ENCODE measurements at regions not wholly inside any gene's neighbourhood (a gene's known extent, or its start where the extent isn't known, plus 50 kb on each side); places are given as distances from the start of the nearest gene placed in this dataset.
"Not testable (repeated sequence)": the region's sequence is repeated elsewhere in the genome, so short reads cannot be mapped to it uniquely, and the experiment has no call there.

DNA sequence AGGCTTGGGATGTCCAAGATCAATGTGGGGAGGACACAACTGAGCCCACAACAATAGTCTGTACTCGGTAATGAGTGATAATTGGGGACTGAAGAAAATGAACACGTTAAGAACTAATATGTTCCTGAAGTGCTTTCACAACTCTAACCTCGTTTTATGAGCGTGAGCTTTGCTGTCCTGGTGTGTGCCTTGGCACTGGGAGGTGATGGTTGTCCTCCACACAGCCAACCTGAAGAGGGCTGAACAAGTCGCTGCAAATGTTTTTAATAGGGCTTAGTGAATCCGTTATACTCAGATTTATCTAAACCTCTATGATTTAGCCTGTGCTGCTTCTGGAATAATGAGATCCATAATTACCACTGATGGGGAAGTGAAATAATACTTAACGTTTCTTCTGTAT lies 76.5 kb upstream of the PZP start:
- peak overlapping the region in 1 of 2 donors; percentile 78 for H3K4me3 ChIP-seq (ENCODE audit: low read length in 2 of 2)
- not testable (repeated sequence) for H3K4ac ChIP-seq (ENCODE audit: low read length); H4K91ac ChIP-seq (ENCODE audit: low read depth, low read length, poor library complexity); H2AK5ac ChIP-seq (ENCODE audit: low read depth, low read length); H3K36me3 ChIP-seq (replicated peaks in 1 of 2; ENCODE audit: control insufficient read depth in 2 of 2, insufficient read depth in 2 of 2, low read length in 2 of 2); H3K23ac ChIP-seq (ENCODE audit: low read depth, low read length, poor library complexity); H3K14ac ChIP-seq (ENCODE audit: low read length); H4K8ac ChIP-seq (ENCODE audit: low read depth, low read length); H3K18ac ChIP-seq (ENCODE audit: low read length); H3K79me1 ChIP-seq (ENCODE audit: low read depth, low read length); H3K27ac ChIP-seq (replicated peaks; ENCODE audit: low read length); H2BK120ac ChIP-seq (ENCODE audit: low read depth, low read length); H3K4me1 ChIP-seq (ENCODE audit: control insufficient read depth in 2 of 2, insufficient read depth in 1 of 2, low read depth in 1 of 2, low read length in 2 of 2); H2AFZ ChIP-seq (ENCODE audit: low read length); H3K9me3 ChIP-seq (replicated peaks in 1 of 2; ENCODE audit: control insufficient read depth in 2 of 2, insufficient read depth in 1 of 2, low read depth in 1 of 2, low read length in 2 of 2); H2BK12ac ChIP-seq (ENCODE audit: low read length); H3K4me2 ChIP-seq (ENCODE audit: insufficient read depth, low read length, poor library complexity, severe bottlenecking); H2BK5ac ChIP-seq (ENCODE audit: low read length); H2BK15ac ChIP-seq (ENCODE audit: low read length); DNase-seq (ENCODE audit: low spot score); H3K27me3 ChIP-seq (ENCODE audit: control insufficient read depth in 3 of 3, insufficient read depth in 3 of 3, low read depth in 1 of 3, low read length in 3 of 3); H3K9ac ChIP-seq (ENCODE audit: low read depth, low read length, poor library complexity)
- WGBS, 2 donors (ENCODE audit: extremely low coverage in 2 of 2, insufficient read length in 2 of 2, insufficient replicate concordance in 1 of 2) = no CpG with 5 or more reads among the region's 7 CpGs

DNA sequence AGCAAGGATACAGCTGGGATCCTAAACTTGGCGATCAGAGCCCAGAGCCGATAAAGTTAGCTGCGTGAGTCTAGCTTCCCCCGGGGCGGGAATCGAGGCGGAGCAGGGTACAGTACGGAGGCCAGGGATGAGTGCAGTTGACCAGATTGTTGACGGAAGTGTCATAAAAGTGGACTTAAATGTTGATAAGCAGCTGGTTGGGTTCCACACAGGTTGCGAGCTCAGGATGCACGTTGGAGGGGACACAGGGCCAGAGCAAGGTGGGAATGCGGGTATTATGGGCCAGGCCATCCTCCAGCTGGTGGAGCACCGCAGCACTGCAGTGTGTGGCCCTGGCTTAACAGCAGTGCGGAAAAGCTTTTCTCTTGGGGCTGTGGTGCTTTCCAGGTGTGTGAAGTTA lies 76.0 kb upstream of the PZP start:
- H2BK12ac ChIP-seq (ENCODE audit: low read length); H2BK15ac ChIP-seq (ENCODE audit: low read length); DNase-seq (ENCODE audit: low spot score); H3K27me3 ChIP-seq (ENCODE audit: control insufficient read depth in 3 of 3, insufficient read depth in 3 of 3, low read depth in 1 of 3, low read length in 3 of 3); H3K18ac ChIP-seq (ENCODE audit: low read length); H3K4me2 ChIP-seq (ENCODE audit: insufficient read depth, low read length, poor library complexity, severe bottlenecking); H3K23ac ChIP-seq (ENCODE audit: low read depth, low read length, poor library complexity); H3K4ac ChIP-seq (ENCODE audit: low read length); H3K27ac ChIP-seq (replicated peaks; ENCODE audit: low read length); H3K9ac ChIP-seq (ENCODE audit: low read depth, low read length, poor library complexity); H3K4me1 ChIP-seq (ENCODE audit: control insufficient read depth in 2 of 2, insufficient read depth in 1 of 2, low read depth in 1 of 2, low read length in 2 of 2); H3K14ac ChIP-seq (ENCODE audit: low read length); H2BK120ac ChIP-seq (ENCODE audit: low read depth, low read length); H3K79me1 ChIP-seq (ENCODE audit: low read depth, low read length); H3K36me3 ChIP-seq (replicated peaks in 1 of 2; ENCODE audit: control insufficient read depth in 2 of 2, insufficient read depth in 2 of 2, low read length in 2 of 2); H2BK5ac ChIP-seq (ENCODE audit: low read length); H4K91ac ChIP-seq (ENCODE audit: low read depth, low read length, poor library complexity); H3K9me3 ChIP-seq (replicated peaks in 1 of 2; ENCODE audit: control insufficient read depth in 2 of 2, insufficient read depth in 1 of 2, low read depth in 1 of 2, low read length in 2 of 2); H4K8ac ChIP-seq (ENCODE audit: low read depth, low read length); H2AK5ac ChIP-seq (ENCODE audit: low read depth, low read length): not testable (repeated sequence)
- Histone ChIP-seq H3K4me3 (ENCODE audit: low read length in 2 of 2) (peak overlapping the region; percentile 76 to 78), H2AFZ (ENCODE audit: low read length) (peak overlapping the region; percentile 49)
- WGBS, 2 donors (ENCODE audit: extremely low coverage in 2 of 2, insufficient read length in 2 of 2, insufficient replicate concordance in 1 of 2) = no CpG with 5 or more reads among the region's 14 CpGs

DNA sequence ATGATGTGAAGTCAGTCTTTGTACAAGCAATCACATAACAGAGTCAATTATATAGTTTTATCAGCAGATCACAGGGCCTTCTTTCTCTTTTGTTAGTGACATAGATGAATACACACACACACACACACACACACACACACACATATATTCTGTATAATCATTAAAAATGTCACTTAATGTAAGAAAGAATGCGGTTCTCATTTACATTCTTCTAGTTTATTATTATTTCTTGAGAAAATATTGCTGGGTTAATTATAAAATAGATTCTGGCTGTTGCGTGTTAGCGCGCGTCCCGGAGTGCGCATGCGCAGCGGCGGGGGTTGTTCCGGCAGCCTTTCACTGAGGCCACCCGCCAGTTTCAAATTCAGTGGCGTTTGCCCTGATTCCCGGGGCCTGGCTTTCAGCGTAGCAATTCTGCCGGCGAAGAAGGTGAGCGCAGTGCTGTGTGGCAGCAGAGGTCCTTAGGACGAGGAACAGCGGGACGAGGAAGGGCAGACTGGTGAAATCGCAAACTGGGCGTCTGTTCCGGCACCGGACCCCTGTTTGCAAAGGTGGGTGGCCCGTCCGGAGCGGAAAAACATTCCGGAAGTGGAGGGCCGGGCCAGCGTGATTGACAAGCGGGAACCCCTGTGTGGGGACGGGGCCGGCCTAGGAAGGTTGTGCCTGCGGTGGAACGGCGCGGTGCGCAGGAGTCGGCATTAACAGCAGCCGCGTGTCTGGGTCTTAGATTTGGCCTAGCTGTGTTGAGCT lies 75.3 kb upstream of the PZP start:
- not testable (repeated sequence) for H3K14ac ChIP-seq (ENCODE audit: low read length); H3K36me3 ChIP-seq (replicated peaks in 1 of 2; ENCODE audit: control insufficient read depth in 2 of 2, insufficient read depth in 2 of 2, low read length in 2 of 2); H3K9me3 ChIP-seq (replicated peaks in 1 of 2; ENCODE audit: control insufficient read depth in 2 of 2, insufficient read depth in 1 of 2, low read depth in 1 of 2, low read length in 2 of 2); H4K8ac ChIP-seq (ENCODE audit: low read depth, low read length); H2AK5ac ChIP-seq (ENCODE audit: low read depth, low read length); H3K4me1 ChIP-seq (ENCODE audit: control insufficient read depth in 2 of 2, insufficient read depth in 1 of 2, low read depth in 1 of 2, low read length in 2 of 2); H4K91ac ChIP-seq (ENCODE audit: low read depth, low read length, poor library complexity); H3K79me1 ChIP-seq (ENCODE audit: low read depth, low read length); H3K4ac ChIP-seq (ENCODE audit: low read length); H2BK15ac ChIP-seq (ENCODE audit: low read length); H2BK12ac ChIP-seq (ENCODE audit: low read length); H3K23ac ChIP-seq (ENCODE audit: low read depth, low read length, poor library complexity); H2BK120ac ChIP-seq (ENCODE audit: low read depth, low read length); H3K18ac ChIP-seq (ENCODE audit: low read length); H2BK5ac ChIP-seq (ENCODE audit: low read length); H3K27me3 ChIP-seq (ENCODE audit: control insufficient read depth in 3 of 3, insufficient read depth in 3 of 3, low read depth in 1 of 3, low read length in 3 of 3)
- peak overlapping the region; percentile 95 for H2AFZ ChIP-seq (ENCODE audit: low read length)
- H3K9ac ChIP-seq (ENCODE audit: low read depth, low read length, poor library complexity) = peak overlapping the region; percentile 60
- peak overlapping the region; percentile 75 for H3K27ac ChIP-seq (replicated peaks; ENCODE audit: low read length)
- no CpG with 5 or more reads among the region's 42 CpGs for WGBS, 2 donors (ENCODE audit: extremely low coverage in 2 of 2, insufficient read length in 2 of 2, insufficient replicate concordance in 1 of 2)
- H3K4me2 ChIP-seq (ENCODE audit: insufficient read depth, low read length, poor library complexity, severe bottlenecking) = peak overlapping the region; percentile 11
- peak; percentile 55 for DNase-seq (ENCODE audit: low spot score)
- H3K4me3 ChIP-seq (ENCODE audit: low read length in 2 of 2) = peak overlapping the region; percentile 78 to 82

DNA sequence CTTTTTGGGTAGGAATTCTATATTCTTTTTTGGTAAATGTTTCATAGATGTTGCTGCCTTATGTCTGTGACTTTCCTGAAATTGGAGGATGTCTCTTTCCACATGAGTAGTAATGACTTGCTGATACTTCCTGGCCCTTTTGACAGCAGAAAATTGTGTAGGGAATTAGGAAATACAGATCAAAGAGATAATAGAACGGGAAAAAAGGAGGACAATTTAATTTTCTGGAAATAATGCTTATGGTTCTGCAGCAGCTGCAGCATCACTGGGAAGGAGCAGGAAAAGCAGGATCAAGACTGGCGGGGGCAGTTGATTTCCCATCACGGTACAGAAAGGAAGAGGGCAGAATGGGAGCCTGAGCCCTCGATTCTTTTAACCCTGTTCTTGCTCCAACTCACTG lies 68.8 kb upstream of the PZP start:
- H3K9ac ChIP-seq (ENCODE audit: low read depth, low read length, poor library complexity) = no peak overlapping the region
- H2BK15ac ChIP-seq (ENCODE audit: low read length) = no peak overlapping the region
- DNase-seq (ENCODE audit: low spot score) = no peak
- H2AK5ac ChIP-seq (ENCODE audit: low read depth, low read length) = no peak overlapping the region
- peaks cover 0 to 2% of the 10 kb centered on the region in 2 donors for H3K4me1 ChIP-seq (ENCODE audit: control insufficient read depth in 2 of 2, insufficient read depth in 1 of 2, low read depth in 1 of 2, low read length in 2 of 2)
- H3K79me1 ChIP-seq (ENCODE audit: low read depth, low read length) = no peaks in the 10 kb centered on the region
- H3K18ac ChIP-seq (ENCODE audit: low read length) = no peak overlapping the region
- no peak overlapping the region for H4K8ac ChIP-seq (ENCODE audit: low read depth, low read length)
- no peak overlapping the region for H3K14ac ChIP-seq (ENCODE audit: low read length)
- no peak overlapping the region for H2BK5ac ChIP-seq (ENCODE audit: low read length)
- H4K91ac ChIP-seq (ENCODE audit: low read depth, low read length, poor library complexity) = no peak overlapping the region
- no peaks in the 10 kb centered on the region for H3K9me3 ChIP-seq (replicated peaks in 1 of 2; ENCODE audit: control insufficient read depth in 2 of 2, insufficient read depth in 1 of 2, low read depth in 1 of 2, low read length in 2 of 2)
- H3K4me3 ChIP-seq (ENCODE audit: low read length in 2 of 2) = no peak overlapping the region
- H2BK120ac ChIP-seq (ENCODE audit: low read depth, low read length) = no peak overlapping the region
- H3K36me3 ChIP-seq (replicated peaks in 1 of 2; ENCODE audit: control insufficient read depth in 2 of 2, insufficient read depth in 2 of 2, low read length in 2 of 2) = no peaks in the 10 kb centered on the region
- no CpG with 5 or more reads among the region's 4 CpGs for WGBS, 2 donors (ENCODE audit: extremely low coverage in 2 of 2, insufficient read length in 2 of 2, insufficient replicate concordance in 1 of 2)
- no peak overlapping the region for H2BK12ac ChIP-seq (ENCODE audit: low read length)
- no peak overlapping the region for H3K4ac ChIP-seq (ENCODE audit: low read length)
- no peaks in the 10 kb centered on the region for H3K27me3 ChIP-seq (ENCODE audit: control insufficient read depth in 3 of 3, insufficient read depth in 3 of 3, low read depth in 1 of 3, low read length in 3 of 3)
- H3K23ac ChIP-seq (ENCODE audit: low read depth, low read length, poor library complexity) = no peak overlapping the region
- H3K4me2 ChIP-seq (ENCODE audit: insufficient read depth, low read length, poor library complexity, severe bottlenecking) = no peak overlapping the region
- peak overlapping the region; percentile 56 for H2AFZ ChIP-seq (ENCODE audit: low read length)
- H3K27ac ChIP-seq (replicated peaks; ENCODE audit: low read length) = no peak overlapping the region
